ENCODE measurements at regions not wholly inside any gene's neighbourhood (a gene's known extent, or its start where the extent isn't known, plus 50 kb on each side); places are given as distances from the start of the nearest gene placed in this dataset.

GRCh38 chr18:54772056-54772455 lies 56.2 kb upstream of the RAB27B start:
- no peak for DNase-seq

GRCh38 chr18:54774423-54774822 lies 53.9 kb upstream of the RAB27B start:
- DNase-seq: no peak

GRCh38 chr18:54774981-54775665 lies 53.2 kb upstream of the RAB27B start:
- no peak for DNase-seq

GRCh38 chr18:54775686-54776085 lies 52.6 kb upstream of the RAB27B start:
- DNase-seq: no peak

GRCh38 chr18:54776282-54776977 lies 51.8 kb upstream of the RAB27B start:
- DNase-seq: no peak

GRCh38 chr18:54777118-54777791 lies 51.0 kb upstream of the RAB27B start:
- no peak for DNase-seq

GRCh38 chr18:54777989-54778388 lies 50.3 kb upstream of the RAB27B start:
- DNase-seq: no peak
